ENCODE measurements at regions not wholly inside any gene's neighbourhood (a gene's known extent, or its start where the extent isn't known, plus 50 kb on each side); places are given as distances from the start of the nearest gene placed in this dataset.

DNA sequence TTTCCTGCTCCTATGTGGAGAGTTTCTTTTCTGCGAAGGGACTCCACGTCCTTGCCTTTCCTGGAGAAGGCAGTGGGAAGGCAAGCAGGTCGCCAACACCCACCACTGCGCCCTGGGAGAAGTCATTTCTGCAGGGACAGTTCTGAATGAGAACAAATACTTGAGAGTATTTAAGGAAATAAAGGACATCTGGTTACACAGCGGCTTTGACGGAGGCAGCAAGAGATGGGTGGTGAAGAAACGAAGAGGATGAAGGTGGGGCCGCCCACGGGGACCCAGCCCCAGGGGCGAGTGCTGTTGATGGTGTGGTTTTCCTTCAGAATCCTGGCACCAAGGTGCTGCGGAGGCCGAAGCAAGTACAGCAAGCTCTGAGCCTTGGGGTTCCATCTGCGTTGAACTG, 75.5 kb downstream of the PSMG1 start:
- no peaks in the 10 kb centered on the region for H3K9me3 ChIP-seq (replicated peaks; ENCODE audit: insufficient read depth, low read length)
- no peaks in the 10 kb centered on the region for H4K20me1 ChIP-seq (ENCODE audit: insufficient read depth, low read length)
- H3K79me2 ChIP-seq (ENCODE audit: low read length): no peaks in the 10 kb centered on the region
- H3K4me2 ChIP-seq (ENCODE audit: low read depth, low read length): no peak overlapping the region
- no peaks in the 10 kb centered on the region for H3K36me3 ChIP-seq (replicated peaks; ENCODE audit: insufficient read depth, low read length)
- no peak for DNase-seq
- TF ChIP-seq, protein P1, sequence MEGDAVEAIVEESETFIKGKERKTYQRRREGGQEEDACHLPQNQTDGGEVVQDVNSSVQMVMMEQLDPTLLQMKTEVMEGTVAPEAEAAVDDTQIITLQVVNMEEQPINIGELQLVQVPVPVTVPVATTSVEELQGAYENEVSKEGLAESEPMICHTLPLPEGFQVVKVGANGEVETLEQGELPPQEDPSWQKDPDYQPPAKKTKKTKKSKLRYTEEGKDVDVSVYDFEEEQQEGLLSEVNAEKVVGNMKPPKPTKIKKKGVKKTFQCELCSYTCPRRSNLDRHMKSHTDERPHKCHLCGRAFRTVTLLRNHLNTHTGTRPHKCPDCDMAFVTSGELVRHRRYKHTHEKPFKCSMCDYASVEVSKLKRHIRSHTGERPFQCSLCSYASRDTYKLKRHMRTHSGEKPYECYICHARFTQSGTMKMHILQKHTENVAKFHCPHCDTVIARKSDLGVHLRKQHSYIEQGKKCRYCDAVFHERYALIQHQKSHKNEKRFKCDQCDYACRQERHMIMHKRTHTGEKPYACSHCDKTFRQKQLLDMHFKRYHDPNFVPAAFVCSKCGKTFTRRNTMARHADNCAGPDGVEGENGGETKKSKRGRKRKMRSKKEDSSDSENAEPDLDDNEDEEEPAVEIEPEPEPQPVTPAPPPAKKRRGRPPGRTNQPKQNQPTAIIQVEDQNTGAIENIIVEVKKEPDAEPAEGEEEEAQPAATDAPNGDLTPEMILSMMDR (IDR thresholded peaks at IDR 0.05; ENCODE audit: low read length): no peak
- TF ChIP-seq EZH2phosphoT487 (IDR thresholded peaks at IDR 0.05; ENCODE audit: low read length) (no peak), EZH2 (optimal IDR thresholded peaks at IDR 0.05; ENCODE audit: low read depth, low read length) (no peak)
- no peak overlapping the region for H3K9ac ChIP-seq (ENCODE audit: low read length)
- H3K27me3 ChIP-seq (replicated peaks; ENCODE audit: insufficient read depth, low read length): peaks cover 7% of the 10 kb centered on the region
- no peak overlapping the region for H3K27ac ChIP-seq (ENCODE audit: low read length)
- no peaks in the 10 kb centered on the region for H3K4me1 ChIP-seq (ENCODE audit: low read length)
- no peaks in the 10 kb centered on the region for H3K9me2 ChIP-seq (replicated peaks; ENCODE audit: insufficient read depth, low read length)
- H3F3A ChIP-seq (ENCODE audit: insufficient read depth, low read length): no peaks in the 10 kb centered on the region
- H3K4me3 ChIP-seq (ENCODE audit: low read length): no peak overlapping the region
- no peak overlapping the region for H2AFZ ChIP-seq (ENCODE audit: low read length)

DNA sequence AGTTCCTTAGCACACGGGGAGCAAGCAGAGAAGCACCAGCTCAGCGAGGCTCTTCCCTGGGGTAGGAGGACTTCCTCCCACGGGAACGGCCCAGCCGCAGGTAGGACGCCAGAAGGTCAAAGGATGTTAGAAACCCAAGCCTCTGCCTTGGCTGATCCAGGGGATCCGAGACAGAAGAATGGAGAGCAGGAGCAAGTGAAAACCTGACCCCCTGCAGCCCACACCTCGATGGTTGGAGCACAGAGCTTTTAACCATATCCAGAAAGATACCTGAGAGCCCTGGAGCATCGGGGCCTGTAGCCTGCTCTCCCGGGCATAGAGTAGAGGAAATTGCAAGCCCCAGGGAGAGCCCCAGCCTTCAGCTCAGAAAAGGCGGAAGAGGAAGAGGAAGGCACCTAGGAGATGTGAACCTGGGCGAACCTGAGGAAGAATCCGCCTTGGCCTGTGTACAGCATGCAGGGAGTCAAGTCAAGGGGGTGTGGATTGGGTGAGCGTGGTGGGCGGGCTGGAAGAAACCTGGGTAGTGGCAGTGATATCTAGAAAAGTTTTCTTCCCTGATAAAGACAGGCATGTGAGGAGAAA, 76.3 kb downstream of the PSMG1 start:
- TF ChIP-seq EZH2 (optimal IDR thresholded peaks at IDR 0.05; ENCODE audit: low read depth, low read length): no peak
- TF ChIP-seq, protein P1 (IDR thresholded peaks at IDR 0.05; ENCODE audit: low read length): no peak
- no peak for TF ChIP-seq EZH2phosphoT487 (IDR thresholded peaks at IDR 0.05; ENCODE audit: low read length)

DNA sequence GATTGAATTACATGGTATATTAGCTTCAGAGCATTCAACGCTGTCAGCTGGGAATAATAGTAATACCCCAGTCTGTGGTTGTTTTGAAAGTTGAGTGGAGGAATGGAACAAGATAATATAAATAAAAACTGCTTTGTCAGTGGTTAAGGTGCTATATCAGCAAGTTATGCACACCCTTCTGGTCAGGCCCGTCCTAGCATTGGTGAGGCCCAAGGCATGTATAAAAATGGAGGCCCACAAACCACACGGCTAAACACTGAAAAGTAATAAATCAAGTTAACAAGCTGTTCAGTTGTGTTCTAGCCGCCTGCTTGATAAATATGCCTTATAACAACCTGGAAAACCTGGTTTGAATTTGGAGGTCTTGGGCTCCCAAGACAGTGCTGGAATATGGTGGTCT, 77.4 kb downstream of the PSMG1 start:
- no peak for TF ChIP-seq EZH2 (optimal IDR thresholded peaks at IDR 0.05; ENCODE audit: low read depth, low read length)
- no peak for TF ChIP-seq EZH2phosphoT487 (IDR thresholded peaks at IDR 0.05; ENCODE audit: low read length)
- TF ChIP-seq, protein P1 (IDR thresholded peaks at IDR 0.05; ENCODE audit: low read length): no peak
- Histone ChIP-seq H3K9ac (ENCODE audit: low read length) (no peak overlapping the region), H3K9me2 (replicated peaks; ENCODE audit: insufficient read depth, low read length) (no peaks in the 10 kb centered on the region), H3K27ac (ENCODE audit: low read length) (no peak overlapping the region), H3K4me3 (ENCODE audit: low read length) (no peak overlapping the region), H3K36me3 (replicated peaks; ENCODE audit: insufficient read depth, low read length) (no peaks in the 10 kb centered on the region), H2AFZ (ENCODE audit: low read length) (no peak overlapping the region), H3K4me1 (ENCODE audit: low read length) (no peaks in the 10 kb centered on the region), H3K27me3 (replicated peaks; ENCODE audit: insufficient read depth, low read length) (peaks cover 7% of the 10 kb centered on the region), H3K9me3 (replicated peaks; ENCODE audit: insufficient read depth, low read length) (no peaks in the 10 kb centered on the region), H3K79me2 (ENCODE audit: low read length) (no peaks in the 10 kb centered on the region), H4K20me1 (ENCODE audit: insufficient read depth, low read length) (no peaks in the 10 kb centered on the region), H3K4me2 (ENCODE audit: low read depth, low read length) (no peak overlapping the region), H3F3A (ENCODE audit: insufficient read depth, low read length) (no peaks in the 10 kb centered on the region)
- DNase-seq: no peak

More for the DNA sequence above, 76.3 kb downstream of the PSMG1 start:
- Histone ChIP-seq H3K4me1 (ENCODE audit: low read length) (no peaks in the 10 kb centered on the region), H3K9ac (ENCODE audit: low read length) (no peak overlapping the region), H3F3A (ENCODE audit: insufficient read depth, low read length) (no peaks in the 10 kb centered on the region), H2AFZ (ENCODE audit: low read length) (no peak overlapping the region), H3K79me2 (ENCODE audit: low read length) (no peaks in the 10 kb centered on the region), H3K4me2 (ENCODE audit: low read depth, low read length) (no peak overlapping the region), H4K20me1 (ENCODE audit: insufficient read depth, low read length) (no peaks in the 10 kb centered on the region), H3K4me3 (ENCODE audit: low read length) (no peak overlapping the region), H3K27ac (ENCODE audit: low read length) (no peak overlapping the region), H3K27me3 (replicated peaks; ENCODE audit: insufficient read depth, low read length) (peaks cover 7% of the 10 kb centered on the region), H3K36me3 (replicated peaks; ENCODE audit: insufficient read depth, low read length) (no peaks in the 10 kb centered on the region), H3K9me2 (replicated peaks; ENCODE audit: insufficient read depth, low read length) (no peaks in the 10 kb centered on the region), H3K9me3 (replicated peaks; ENCODE audit: insufficient read depth, low read length) (no peaks in the 10 kb centered on the region)
- no peak for DNase-seq

Measured in MM.1S (cell line).